Loucy (cell line): ENCODE measurements at regions not wholly inside any gene's neighbourhood (a gene's known extent, or its start where the extent isn't known, plus 50 kb on each side); places are given as distances from the start of the nearest gene placed in this dataset.

Experiments
- H2AFZ ChIP-seq: fragments of 200-600 bp; sonication (generic); 2 replicates; pipeline ENCODE4 v1.6.0; 2016; ENCODE audit warnings: antibody characterized with exemption, mild to moderate bottlenecking, low read length, moderate library complexity
- H3F3A ChIP-seq: fragments of 200-600 bp; 2 replicates; pipeline ENCODE4 v1.6.0; 2016; ENCODE audit warnings: antibody characterized with exemption, low read depth, mild to moderate bottlenecking
- H3K27me3 ChIP-seq: fragments of 200-600 bp; sonication (generic); 2 replicates; pipeline ENCODE4 v1.6.1; 2014; ENCODE audit warnings: low read length, mild to moderate bottlenecking; ENCODE audit not compliant: insufficient read depth, poor library complexity, severe bottlenecking
- H3K36me3 ChIP-seq: fragments of 200-600 bp; sonication (generic); 2 replicates; pipeline ENCODE4 v1.6.1; 2016; ENCODE audit warnings: low read length; ENCODE audit not compliant: insufficient read depth
- H3K4me1 ChIP-seq: fragments of 200-600 bp; sonication (generic); 2 replicates; pipeline ENCODE4 v1.5.1; 2014; ENCODE audit warnings: low read length, mild to moderate bottlenecking; ENCODE audit not compliant: insufficient read depth, poor library complexity, severe bottlenecking
- H3K4me2 ChIP-seq: fragments of 200-600 bp; sonication (generic); 2 replicates; pipeline ENCODE4 v1.6.0; 2014; ENCODE audit warnings: antibody characterized with exemption, low read length, low read depth, mild to moderate bottlenecking; ENCODE audit not compliant: poor library complexity, severe bottlenecking
- H3K4me3 ChIP-seq: fragments of 200-600 bp; sonication (generic); 2 replicates; pipeline ENCODE4 v1.5.1; 2014; ENCODE audit warnings: low read length, mild to moderate bottlenecking, mixed read lengths; ENCODE audit not compliant: poor library complexity, severe bottlenecking
- H3K79me2 ChIP-seq: fragments of 200-600 bp; sonication (generic); 2 replicates; pipeline ENCODE4 v1.6.1; 2014; ENCODE audit warnings: low read length; ENCODE audit not compliant: insufficient read depth
- H3K9ac ChIP-seq: fragments of 200-600 bp; sonication (generic); 2 replicates; pipeline ENCODE4 v1.6.0; 2014; ENCODE audit warnings: mild to moderate bottlenecking, low read depth, low read length, moderate library complexity; ENCODE audit not compliant: poor library complexity, severe bottlenecking
- H3K9me2 ChIP-seq: fragments of 200-600 bp; sonication (generic); replicated peaks from 2 replicates; pipeline ENCODE4 v1.6.1; 2016; ENCODE audit warnings: low read depth, low read length, mixed read lengths
- H3K9me3 ChIP-seq: fragments of 200-600 bp; sonication (generic); 2 replicates; pipeline ENCODE4 v1.6.1; 2014; ENCODE audit warnings: mild to moderate bottlenecking, antibody characterized with exemption, low read length, low read depth; ENCODE audit not compliant: insufficient read depth
- H4K20me1 ChIP-seq: fragments of 200-600 bp; sonication (generic); 2 replicates; pipeline ENCODE4 v1.6.0; 2014; ENCODE audit warnings: antibody characterized with exemption, low read length, mild to moderate bottlenecking; ENCODE audit not compliant: insufficient read depth, poor library complexity, severe bottlenecking
- EZH2phosphoT487 ChIP-seq: fragments of 200-600 bp; IDR thresholded peaks from 2 replicates; pipeline ENCODE4 v1.6.1; 2018; ENCODE audit warnings: antibody characterized with exemption, mild to moderate bottlenecking, moderate library complexity, borderline replicate concordance
- TF ChIP-seq, protein P1 (sequence below): fragments of 200-600 bp; sonication (generic); conservative IDR thresholded peaks from 2 replicates; pipeline ENCODE4 v1.5.1; 2014; ENCODE audit warnings: mild to moderate bottlenecking, antibody characterized with exemption, low read length

DNA sequence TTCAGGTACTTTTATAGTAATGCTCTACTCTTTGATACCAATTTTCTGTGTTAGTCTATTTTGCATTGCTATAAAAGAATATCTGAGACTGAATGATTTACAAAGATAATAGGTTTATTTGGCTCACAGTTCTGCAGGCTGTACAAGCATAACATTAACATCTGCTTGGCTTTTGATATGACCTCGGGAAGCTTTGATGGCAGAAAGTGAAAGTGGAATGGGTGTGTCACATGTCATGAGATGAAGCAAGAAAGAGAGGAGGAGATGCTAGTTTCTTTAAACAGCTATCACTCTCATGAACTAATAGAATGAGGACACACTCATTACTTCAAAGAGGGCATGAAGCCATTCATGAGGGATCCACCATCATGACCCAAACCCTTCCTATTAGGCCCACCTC is 270.9 kb upstream of the IL12B start:
- Histone ChIP-seq H3K4me2 (no peak overlapping the region), H3K27me3 (no peaks in the 10 kb centered on the region), H4K20me1 (no peaks in the 10 kb centered on the region), H3K79me2 (no peaks in the 10 kb centered on the region), H3F3A (no peaks in the 10 kb centered on the region), H3K9ac (no peak overlapping the region), H3K9me2 (no peaks in the 10 kb centered on the region), H3K4me1 (no peaks in the 10 kb centered on the region), H3K4me3 (no peak overlapping the region), H2AFZ (no peak overlapping the region), H3K9me3 (no peaks in the 10 kb centered on the region), H3K36me3 (no peaks in the 10 kb centered on the region)
- TF ChIP-seq EZH2phosphoT487 = no peak
- TF ChIP-seq, protein P1, sequence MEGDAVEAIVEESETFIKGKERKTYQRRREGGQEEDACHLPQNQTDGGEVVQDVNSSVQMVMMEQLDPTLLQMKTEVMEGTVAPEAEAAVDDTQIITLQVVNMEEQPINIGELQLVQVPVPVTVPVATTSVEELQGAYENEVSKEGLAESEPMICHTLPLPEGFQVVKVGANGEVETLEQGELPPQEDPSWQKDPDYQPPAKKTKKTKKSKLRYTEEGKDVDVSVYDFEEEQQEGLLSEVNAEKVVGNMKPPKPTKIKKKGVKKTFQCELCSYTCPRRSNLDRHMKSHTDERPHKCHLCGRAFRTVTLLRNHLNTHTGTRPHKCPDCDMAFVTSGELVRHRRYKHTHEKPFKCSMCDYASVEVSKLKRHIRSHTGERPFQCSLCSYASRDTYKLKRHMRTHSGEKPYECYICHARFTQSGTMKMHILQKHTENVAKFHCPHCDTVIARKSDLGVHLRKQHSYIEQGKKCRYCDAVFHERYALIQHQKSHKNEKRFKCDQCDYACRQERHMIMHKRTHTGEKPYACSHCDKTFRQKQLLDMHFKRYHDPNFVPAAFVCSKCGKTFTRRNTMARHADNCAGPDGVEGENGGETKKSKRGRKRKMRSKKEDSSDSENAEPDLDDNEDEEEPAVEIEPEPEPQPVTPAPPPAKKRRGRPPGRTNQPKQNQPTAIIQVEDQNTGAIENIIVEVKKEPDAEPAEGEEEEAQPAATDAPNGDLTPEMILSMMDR = no peak

DNA sequence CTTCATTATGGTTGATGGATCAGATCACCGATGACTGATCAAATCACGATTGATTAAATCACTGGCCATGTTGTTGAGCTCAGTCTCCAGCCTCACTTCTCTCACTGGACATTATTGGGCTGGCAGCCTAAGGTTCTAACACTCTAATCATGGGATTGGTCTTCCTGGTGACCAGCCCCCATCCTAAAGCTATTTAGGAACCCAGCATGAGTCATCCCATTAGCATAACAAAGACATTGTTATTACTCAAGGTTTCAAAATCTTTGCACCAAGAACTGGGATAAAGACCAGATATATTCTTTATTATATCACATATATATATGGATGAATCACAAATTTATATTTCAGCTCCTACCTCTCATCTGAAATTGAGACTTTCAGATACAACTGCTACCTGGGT is 272.1 kb upstream of the IL12B start:
- Histone ChIP-seq H3K79me2 (no peaks in the 10 kb centered on the region), H3K4me1 (no peaks in the 10 kb centered on the region), H4K20me1 (no peaks in the 10 kb centered on the region), H3K9ac (no peak overlapping the region), H2AFZ (no peak overlapping the region), H3K9me3 (no peaks in the 10 kb centered on the region), H3K9me2 (no peaks in the 10 kb centered on the region), H3K27me3 (no peaks in the 10 kb centered on the region), H3K4me3 (no peak overlapping the region), H3F3A (no peaks in the 10 kb centered on the region), H3K4me2 (no peak overlapping the region), H3K36me3 (no peaks in the 10 kb centered on the region)
- TF ChIP-seq, protein P1 = no peak
- no peak for TF ChIP-seq EZH2phosphoT487

DNA sequence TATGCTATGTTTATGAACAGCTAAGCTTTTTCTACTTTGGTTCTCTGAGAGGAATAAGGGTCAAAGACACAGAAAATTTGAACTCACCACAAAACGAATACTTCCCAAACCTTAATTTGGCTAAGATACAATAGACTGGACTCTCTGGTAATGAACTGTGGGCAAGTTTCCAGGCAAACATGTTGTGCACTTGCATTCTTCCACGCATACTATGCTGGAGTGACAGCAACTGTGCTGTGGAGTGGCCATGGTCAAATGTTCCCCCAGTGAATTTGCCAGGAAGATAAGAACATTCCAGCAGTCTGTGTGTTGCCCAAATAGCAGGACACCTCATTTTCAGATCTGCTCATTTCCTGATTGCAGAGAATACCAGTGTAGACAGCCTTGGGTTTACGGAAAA is 275.3 kb upstream of the IL12B start:
- no peaks in the 10 kb centered on the region for H3K36me3 ChIP-seq
- H3K4me1 ChIP-seq = no peaks in the 10 kb centered on the region
- H3K4me2 ChIP-seq = no peak overlapping the region
- H3K27me3 ChIP-seq = no peaks in the 10 kb centered on the region
- H3K79me2 ChIP-seq = no peaks in the 10 kb centered on the region
- no peak overlapping the region for H3K4me3 ChIP-seq
- no peaks in the 10 kb centered on the region for H3F3A ChIP-seq
- no peaks in the 10 kb centered on the region for H3K9me3 ChIP-seq
- no peaks in the 10 kb centered on the region for H3K9me2 ChIP-seq
- no peak overlapping the region for H2AFZ ChIP-seq
- H4K20me1 ChIP-seq = no peaks in the 10 kb centered on the region
- TF ChIP-seq, protein P1 = no peak
- TF ChIP-seq EZH2phosphoT487 = no peak
- no peak overlapping the region for H3K9ac ChIP-seq
